ENCODE measurements at regions not wholly inside any gene's neighbourhood (a gene's known extent, or its start where the extent isn't known, plus 50 kb on each side); places are given as distances from the start of the nearest gene placed in this dataset.
"Not testable (repeated sequence)": the region's sequence is repeated elsewhere in the genome, so short reads cannot be mapped to it uniquely, and the experiment has no call there.

GRCh38 chr7:80018941-80019808 is 115.5 kb upstream of the GNAI1 start:
- peak; percentile 1 to 14 for DNase-seq

DNA sequence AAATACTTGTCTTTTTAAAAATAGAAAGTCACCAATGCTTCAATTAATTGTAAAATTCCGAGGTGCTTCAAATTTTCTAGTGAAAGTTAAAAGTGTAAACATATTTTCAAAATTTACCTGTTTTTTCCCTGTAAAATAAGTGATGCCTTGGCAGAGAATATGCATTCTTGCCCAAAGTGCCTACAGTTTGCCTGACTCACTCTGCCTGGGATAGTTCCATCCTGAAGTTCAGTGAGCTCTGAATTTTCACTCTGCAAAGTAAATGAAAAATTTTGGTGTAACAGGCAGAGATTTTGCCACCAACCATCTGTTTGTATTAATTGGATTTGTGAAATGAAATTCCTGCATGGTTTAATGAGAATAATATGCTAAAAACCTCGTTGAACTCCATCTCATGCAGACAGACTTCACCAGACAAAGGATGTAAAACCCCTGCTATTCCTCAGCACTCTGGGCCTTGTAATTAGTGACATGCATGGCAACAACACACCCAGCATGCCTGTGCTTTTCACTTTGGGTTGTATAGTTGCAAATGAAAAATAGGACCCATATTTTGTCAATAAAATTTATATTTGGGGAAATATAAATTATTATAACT is 117.4 kb upstream of the GNAI1 start:
- DNase-seq = no peak

DNA sequence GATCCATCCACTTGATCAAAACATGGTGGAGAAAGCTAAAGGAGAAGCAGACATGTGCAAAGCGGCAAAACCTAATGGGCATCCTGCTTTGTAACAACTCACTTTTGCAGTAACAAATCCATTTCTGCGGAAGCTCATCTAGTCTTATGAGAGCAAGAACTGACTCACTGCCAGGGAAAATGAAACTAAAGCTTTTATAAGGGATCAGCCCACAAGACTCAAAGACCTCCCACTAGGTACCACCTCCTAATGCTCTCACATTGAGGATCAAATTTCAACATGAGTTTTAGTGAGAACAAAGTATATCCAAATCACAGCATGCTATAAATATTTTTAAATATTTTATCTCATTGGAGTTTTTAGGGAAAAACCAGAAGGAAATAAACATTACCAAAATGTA is 120.1 kb upstream of the GNAI1 start:
- no peak for DNase-seq

DNA sequence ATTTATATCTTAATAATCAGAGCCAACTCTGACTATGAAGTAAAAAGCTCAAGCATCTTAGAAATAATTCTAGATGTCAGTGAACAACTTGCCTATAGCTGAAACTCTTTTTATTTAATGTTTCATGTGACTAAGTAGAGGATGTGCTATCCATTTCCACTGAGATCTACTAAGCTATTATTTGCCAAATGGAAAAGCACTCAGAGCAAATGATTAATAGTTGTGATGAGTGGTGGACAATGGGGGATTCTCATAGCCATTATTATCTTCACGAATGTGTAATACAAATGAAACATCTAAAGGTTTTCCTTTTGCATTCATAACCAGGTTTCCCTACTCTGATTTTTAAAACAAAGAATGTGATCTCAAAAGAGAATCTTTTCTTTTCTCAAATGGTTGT is 126.6 kb upstream of the GNAI1 start:
- no peak for DNase-seq

DNA sequence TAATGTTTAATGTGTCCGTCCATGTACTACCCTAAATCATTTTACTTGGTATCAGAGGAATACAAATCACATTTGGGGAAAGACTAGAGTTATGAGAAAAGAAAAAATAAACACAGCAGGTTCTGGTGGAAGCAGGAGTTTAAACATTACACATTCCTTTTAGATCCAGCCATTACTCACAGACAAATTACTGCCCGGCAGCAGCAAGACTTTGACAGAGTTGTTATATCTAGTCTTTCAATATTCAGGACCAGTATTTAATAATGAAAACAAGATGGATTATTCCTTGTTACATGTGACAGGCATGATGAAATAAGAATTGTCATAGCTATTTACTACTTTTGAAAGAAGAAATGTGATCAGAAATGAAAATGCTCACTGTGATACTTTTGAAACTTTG is 131.8 kb upstream of the GNAI1 start:
- no peak for DNase-seq

GRCh38 chr7:79998363-79998762 is 136.3 kb upstream of the GNAI1 start:
- DNase-seq = no peak

- DNase-seq = no peak
Observed at GRCh38 chr7:79997345-79997744, 137.3 kb upstream of the GNAI1 start.

GRCh38 chr7:79995741-79996140 is 138.9 kb upstream of the GNAI1 start:
- not testable (repeated sequence) for DNase-seq

DNA sequence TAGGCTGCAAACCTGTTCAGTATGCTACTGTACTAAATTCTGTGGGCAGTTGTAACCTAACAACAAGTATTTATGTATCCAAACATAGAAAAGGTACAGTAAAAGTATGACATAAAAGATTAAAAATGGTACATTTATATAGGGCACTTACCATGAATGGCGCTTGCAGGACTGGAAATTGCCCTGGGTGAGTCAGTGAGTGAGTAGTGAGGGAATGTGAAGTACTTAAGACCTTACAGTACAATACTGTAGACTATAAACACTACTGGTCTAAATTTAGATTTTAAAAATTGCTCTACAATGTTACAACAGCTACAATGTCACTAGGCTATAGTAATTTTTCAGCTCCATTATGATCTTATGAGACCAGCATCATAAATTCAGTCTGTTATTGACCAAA is 146.0 kb upstream of the GNAI1 start:
- DNase-seq = no peak

DNA sequence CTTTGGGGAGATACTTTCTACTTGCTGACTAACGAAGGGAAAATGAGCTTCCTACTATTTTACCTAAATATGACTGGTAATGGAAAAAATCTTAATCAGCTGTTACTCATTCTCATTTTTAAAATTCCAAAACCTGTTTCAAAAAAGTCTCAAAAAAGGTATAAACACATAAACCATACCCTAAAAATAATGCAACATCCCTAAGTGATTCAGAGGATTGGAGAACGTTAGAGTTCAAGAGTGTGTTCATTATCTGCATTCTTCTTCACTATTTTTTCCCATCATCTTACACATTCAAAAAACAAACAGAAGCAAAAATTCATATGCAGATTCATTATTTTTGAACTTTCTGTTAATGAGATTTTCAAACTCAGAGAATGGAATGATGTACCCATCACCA is 150.4 kb upstream of the GNAI1 start:
- no peak for DNase-seq

DNA sequence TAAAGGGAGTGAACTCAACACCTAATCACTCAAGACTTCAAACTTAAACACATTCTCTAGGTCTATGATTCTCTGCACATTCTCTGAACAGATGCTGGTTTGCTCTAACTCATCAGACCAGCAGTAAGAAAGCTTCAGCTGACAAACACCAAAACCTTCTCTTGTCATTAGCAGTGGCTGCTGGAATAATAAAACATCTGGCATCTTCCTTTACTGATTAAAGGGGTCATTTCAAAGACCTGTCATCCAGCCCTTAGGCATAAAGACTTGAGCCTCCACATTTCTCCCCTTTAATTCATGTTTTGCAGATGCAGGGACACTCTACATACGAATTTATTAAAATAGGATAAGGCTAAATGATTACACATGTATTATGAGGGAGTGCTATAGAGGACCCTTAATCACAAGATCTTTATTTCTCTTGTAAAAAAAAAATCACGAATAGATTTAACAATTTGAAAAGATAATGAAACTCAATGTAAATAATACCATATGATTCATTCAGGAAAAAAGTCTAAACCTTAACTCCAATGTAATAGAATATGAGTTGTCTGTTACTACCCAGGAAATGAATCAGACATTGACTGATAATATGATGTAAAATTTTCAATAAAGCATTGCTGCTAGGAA is 152.4 kb upstream of the GNAI1 start:
- no peak for DNase-seq

DNA sequence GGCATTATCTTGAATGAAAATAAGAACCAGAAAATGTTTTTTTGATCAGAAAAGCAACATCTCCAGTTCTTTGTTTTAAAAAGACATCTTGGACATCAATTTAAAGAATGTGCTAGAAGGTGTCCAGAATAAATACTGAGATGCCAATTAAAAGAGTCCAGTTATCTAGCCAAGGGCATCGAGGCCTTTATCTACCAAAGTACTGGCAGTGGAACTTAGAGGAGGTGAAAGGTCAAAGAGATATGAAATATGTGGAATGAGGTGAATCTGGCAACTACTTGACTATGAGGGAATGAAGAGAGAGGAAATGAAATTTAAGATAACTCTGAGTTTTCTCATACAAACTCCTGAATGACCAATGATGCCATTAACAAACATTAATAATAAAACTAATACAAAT is 154.3 kb upstream of the GNAI1 start:
- DNase-seq = no peak

DNA sequence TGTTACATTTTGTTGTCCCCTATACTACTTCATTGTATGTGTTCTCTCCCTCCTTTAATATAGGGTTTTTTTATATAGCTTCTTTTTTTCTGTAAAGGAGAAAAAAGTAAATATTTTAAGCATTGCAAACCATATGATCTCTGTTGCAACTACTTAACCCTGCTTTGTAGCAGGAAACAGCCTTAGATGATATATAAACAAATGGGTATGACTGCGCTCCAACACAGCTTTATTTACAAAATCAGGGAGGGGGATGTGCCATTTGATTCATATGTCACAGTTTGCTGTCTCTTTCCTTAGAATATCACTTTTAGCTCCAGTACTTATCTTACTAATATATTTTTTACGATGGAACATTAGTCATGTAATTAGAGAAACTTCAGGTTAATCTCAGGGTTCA is 155.2 kb upstream of the GNAI1 start:
- DNase-seq = no peak

DNA sequence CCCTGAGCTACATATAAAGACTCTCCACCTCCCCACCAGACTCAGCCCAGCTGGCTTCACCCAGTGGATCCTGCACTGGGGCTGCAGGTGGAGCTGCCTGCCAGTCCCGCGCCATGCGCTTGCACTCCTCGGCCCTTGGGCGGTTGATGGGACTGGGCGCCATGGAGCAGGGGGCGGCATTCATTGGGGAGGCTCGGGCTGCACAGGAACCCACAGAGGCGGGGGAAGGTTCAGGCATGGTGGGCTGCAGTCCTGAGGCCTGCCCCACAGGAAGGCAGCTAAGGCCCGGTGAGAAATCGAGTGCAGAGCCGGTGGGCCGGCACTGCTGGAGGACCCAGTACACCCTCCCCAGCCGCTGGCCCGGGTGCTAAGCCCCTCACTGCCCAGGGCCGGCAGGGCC is 157.2 kb upstream of the GNAI1 start:
- no peak for DNase-seq

- peak in 1 of 2 donors; percentile 17 for DNase-seq
Observed at GRCh38 chr7:79976711-79977020, 158.0 kb upstream of the GNAI1 start.

GRCh38 chr7:79975986-79976710 is 158.5 kb upstream of the GNAI1 start:
- not testable (repeated sequence) for DNase-seq

- no peak for DNase-seq
Observed at GRCh38 chr7:79973455-79973854, 161.2 kb upstream of the GNAI1 start.

- no peak for DNase-seq
Observed at GRCh38 chr7:79971058-79971457, 163.6 kb upstream of the GNAI1 start.

- DNase-seq = no peak
Observed at GRCh38 chr7:79968894-79969293, 165.7 kb upstream of the GNAI1 start.

- DNase-seq = no peak
Observed at GRCh38 chr7:79968077-79968648, 166.5 kb upstream of the GNAI1 start.

GRCh38 chr7:79965946-79966345 is 168.7 kb upstream of the GNAI1 start:
- DNase-seq = no peak

DNA sequence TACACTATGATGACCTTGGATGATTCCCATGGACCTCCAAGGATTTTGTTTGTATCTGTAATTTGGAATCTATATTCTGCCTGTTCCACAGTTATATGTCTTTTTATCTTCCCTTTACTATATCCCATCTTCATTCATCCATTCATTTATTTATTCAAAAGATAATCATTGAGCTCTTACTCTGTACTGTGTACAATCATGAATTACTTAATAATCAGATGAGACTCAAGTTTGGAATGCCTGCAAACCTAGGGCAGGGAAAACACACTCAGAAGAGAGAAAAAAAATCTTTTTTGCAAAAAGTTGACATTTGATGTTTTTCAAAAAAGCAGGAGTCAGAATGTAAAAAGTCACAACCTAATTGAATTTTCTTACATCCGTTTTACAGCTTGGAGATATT is 170.2 kb upstream of the GNAI1 start:
- DNase-seq = no peak

DNA sequence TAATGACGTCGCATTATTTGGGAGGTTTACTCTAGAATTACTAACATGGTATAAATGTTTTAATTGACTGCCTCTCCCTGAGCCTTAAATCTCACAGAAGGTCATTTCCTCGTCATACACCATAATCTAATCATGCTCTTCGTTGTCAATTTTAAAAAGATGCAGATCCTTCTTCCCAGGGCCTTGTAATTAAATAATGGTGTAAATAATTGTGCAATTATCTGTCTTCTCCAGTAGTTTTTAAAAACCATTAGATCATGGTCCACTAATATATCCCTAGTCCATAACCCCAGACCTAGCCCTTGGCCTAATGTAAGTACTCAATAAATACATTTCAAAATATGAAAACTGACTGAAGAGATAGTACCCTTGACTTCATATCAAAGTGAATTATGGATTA is 181.5 kb upstream of the GNAI1 start:
- DNase-seq = no peak

Data from CD4-positive, alpha-beta T cell treated with Interleukin-4 for 1 hour (primary cell).